ENCODE measurements at regions not wholly inside any gene's neighbourhood (a gene's known extent, or its start where the extent isn't known, plus 50 kb on each side); places are given as distances from the start of the nearest gene placed in this dataset.

- no peak for ATAC-seq
- H3K27me3 ChIP-seq, result peaks cover 0 to under 1% (median 0%) of the 10 kb centered on the region in 9 donors
- no peak overlapping the region for H3K4me3 ChIP-seq
- WGBS, 4 donors, result 69 to 79% (median 74%) methylated on average over 5 of the region's 5 CpGs
- intact Hi-C loops (cut with DNase I), result no loop called here
- no peaks in the 10 kb centered on the region for H3K36me3 ChIP-seq
- H3K9me3 ChIP-seq, result peaks cover 0 to 7% (median 0%) of the 10 kb centered on the region in 12 donors
- no peak for DNase-seq
- peaks cover 0 to 14% (median 2%) of the 10 kb centered on the region in 12 donors for H3K4me1 ChIP-seq
- no peak for TF ChIP-seq POLR2A (IDR thresholded peaks at IDR 0.05)
- TF ChIP-seq, protein P1, sequence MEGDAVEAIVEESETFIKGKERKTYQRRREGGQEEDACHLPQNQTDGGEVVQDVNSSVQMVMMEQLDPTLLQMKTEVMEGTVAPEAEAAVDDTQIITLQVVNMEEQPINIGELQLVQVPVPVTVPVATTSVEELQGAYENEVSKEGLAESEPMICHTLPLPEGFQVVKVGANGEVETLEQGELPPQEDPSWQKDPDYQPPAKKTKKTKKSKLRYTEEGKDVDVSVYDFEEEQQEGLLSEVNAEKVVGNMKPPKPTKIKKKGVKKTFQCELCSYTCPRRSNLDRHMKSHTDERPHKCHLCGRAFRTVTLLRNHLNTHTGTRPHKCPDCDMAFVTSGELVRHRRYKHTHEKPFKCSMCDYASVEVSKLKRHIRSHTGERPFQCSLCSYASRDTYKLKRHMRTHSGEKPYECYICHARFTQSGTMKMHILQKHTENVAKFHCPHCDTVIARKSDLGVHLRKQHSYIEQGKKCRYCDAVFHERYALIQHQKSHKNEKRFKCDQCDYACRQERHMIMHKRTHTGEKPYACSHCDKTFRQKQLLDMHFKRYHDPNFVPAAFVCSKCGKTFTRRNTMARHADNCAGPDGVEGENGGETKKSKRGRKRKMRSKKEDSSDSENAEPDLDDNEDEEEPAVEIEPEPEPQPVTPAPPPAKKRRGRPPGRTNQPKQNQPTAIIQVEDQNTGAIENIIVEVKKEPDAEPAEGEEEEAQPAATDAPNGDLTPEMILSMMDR (IDR thresholded peaks at IDR 0.05), result no peak
- H3K27ac ChIP-seq, result no peak overlapping the region
Observed at GRCh38 chr4:26035921-26036320, 121.9 kb downstream of the SMIM20 start.

DNA sequence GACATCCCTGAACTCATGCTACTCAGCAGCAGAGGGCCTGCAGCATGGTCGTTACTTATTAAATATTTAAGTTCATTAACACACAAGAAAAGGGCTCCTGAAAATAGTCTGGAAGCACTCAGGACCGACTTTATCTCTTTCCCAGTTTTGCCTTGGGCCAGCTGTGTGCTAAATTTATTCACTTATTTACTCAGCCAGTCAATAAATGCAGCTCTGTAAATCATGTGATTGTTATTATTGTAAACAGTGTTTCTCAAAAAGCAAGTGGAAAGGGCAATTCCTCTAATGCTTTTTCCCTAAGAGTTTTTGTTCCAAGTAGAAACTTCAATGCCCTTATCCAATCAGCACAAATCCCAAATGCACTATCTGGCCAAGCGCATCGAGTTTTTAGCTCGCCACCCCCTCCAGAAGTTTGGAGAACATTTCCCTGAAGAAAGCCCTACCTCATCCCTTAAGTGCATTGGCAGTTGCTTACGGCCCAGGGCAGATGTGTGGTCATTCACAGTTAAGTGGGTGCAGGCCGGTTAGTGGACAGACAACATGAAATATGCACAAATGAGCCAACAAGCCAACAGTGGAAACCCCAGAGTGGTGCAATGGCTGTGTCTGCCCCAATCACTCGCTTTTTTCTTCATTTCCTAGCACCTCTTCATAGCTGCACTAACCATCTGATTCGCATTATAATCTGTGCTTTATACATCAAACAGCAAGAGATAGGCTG, 125.8 kb downstream of the SMIM20 start:
- WGBS, 4 donors, result 61 to 72% (median 67%) methylated on average over 9 of the region's 9 CpGs
- H3K27me3 ChIP-seq, result peaks cover 0 to 4% (median 0%) of the 10 kb centered on the region in 9 donors
- no peaks in the 10 kb centered on the region for H3K36me3 ChIP-seq
- ATAC-seq (peak in 1 of 4 donors; percentile 34), DNase-seq (no peak)
- peaks cover 0 to 4% (median 0%) of the 10 kb centered on the region in 12 donors for H3K4me1 ChIP-seq
- intact Hi-C loops (cut with DNase I), result no loop called here
- H3K27ac ChIP-seq, result no peak overlapping the region
- TF ChIP-seq, protein P1 (IDR thresholded peaks at IDR 0.05), result no peak
- TF ChIP-seq POLR2A (IDR thresholded peaks at IDR 0.05), result no peak
- no peak overlapping the region for H3K4me3 ChIP-seq
- H3K9me3 ChIP-seq, result no peaks in the 10 kb centered on the region

DNA sequence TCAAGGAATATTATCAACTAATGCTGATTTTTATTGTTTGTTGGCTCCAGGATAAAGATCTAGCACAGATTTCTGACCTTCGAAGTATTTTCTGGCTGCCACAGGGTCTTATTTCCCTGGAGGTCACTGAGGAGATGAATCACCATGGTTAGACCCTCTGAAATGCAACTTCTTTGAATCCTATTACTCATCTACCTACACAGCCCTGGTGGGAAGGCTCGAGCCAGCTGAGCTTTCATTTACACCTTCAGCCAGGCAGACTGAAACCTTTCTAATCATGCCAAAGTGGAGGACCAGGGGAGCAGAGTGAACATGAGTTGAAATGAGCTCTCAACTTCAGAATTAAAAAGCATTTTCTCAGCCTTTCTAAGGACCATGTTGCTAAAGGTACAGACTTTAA, 130.5 kb downstream of the SMIM20 start:
- ATAC-seq, result no peak
- no peaks in the 10 kb centered on the region for H3K9me3 ChIP-seq
- intact Hi-C loops (cut with DNase I), result no loop called here
- TF ChIP-seq, protein P1 (IDR thresholded peaks at IDR 0.05), result no peak
- TF ChIP-seq POLR2A (IDR thresholded peaks at IDR 0.05), result no peak
- peaks cover 0 to 4% (median 0%) of the 10 kb centered on the region in 9 donors for H3K27me3 ChIP-seq
- WGBS, 4 donors, result 58 to 72% (median 61%) methylated on average over 2 of the region's 2 CpGs
- no peak overlapping the region for H3K4me3 ChIP-seq
- H3K36me3 ChIP-seq, result no peaks in the 10 kb centered on the region
- no peak overlapping the region for H3K27ac ChIP-seq
- peaks cover 0 to 18% (median 0%) of the 10 kb centered on the region in 12 donors for H3K4me1 ChIP-seq
- no peak for DNase-seq

DNA sequence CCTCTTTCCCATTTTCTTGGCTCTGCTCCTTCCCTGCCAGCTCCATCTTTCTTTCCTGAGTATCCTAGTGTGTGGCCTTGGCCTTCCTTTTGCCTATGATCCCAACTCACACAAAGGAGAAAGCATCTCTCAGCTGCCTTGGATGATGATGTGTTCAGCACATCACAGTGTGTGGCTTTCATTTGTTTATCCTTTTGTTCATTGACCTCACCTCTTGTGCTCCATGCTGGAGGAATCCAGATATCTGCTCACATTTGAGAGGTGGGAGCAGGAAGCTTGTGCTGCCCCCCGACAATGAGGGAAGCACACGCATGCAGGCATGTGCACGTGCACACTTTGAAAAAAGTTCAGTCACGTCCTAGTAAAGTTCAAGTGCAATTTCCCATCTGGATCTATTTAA, 131.0 kb downstream of the SMIM20 start:
- H3K36me3 ChIP-seq, result no peaks in the 10 kb centered on the region
- H3K27me3 ChIP-seq, result peaks cover 0 to 4% (median 0%) of the 10 kb centered on the region in 9 donors
- no peaks in the 10 kb centered on the region for H3K9me3 ChIP-seq
- TF ChIP-seq POLR2A (IDR thresholded peaks at IDR 0.05), result no peak
- TF ChIP-seq, protein P1 (IDR thresholded peaks at IDR 0.05), result no peak
- DNase-seq, result no peak
- intact Hi-C loops (cut with DNase I), result no loop called here
- WGBS, 4 donors, result 87 to 94% (median 91%) methylated on average over 4 of the region's 4 CpGs
- H3K27ac ChIP-seq, result no peak overlapping the region
- ATAC-seq, result no peak
- H3K4me3 ChIP-seq, result no peak overlapping the region
- peaks cover 0 to 23% (median 0%) of the 10 kb centered on the region in 12 donors for H3K4me1 ChIP-seq

All from heart left ventricle (tissue), 16 donors.